GM21529 (cell line): ENCODE measurements at regions not wholly inside any gene's neighbourhood (a gene's known extent, or its start where the extent isn't known, plus 50 kb on each side); places are given as distances from the start of the nearest gene placed in this dataset.
"Not testable (repeated sequence)": the region's sequence is repeated elsewhere in the genome, so short reads cannot be mapped to it uniquely, and the experiment has no call there.

Source experiments
- ATAC-seq: cut with Tn5 transposase; IDR thresholded peaks from one replicate; pipeline ENCODE4 v1.9.1; 2021; ENCODE audit not compliant: unreplicated experiment

- no peak for ATAC-seq
Measured at GRCh38 chr2:64250751-64251423, 106.7 kb upstream of the PELI1 start.

GRCh38 chr2:64251497-64252250 is 107.5 kb upstream of the PELI1 start:
- no peak for ATAC-seq

- ATAC-seq = not testable (repeated sequence)
Measured at GRCh38 chr2:64252251-64252978, 108.2 kb upstream of the PELI1 start.

GRCh38 chr2:64253421-64253820 is 109.2 kb upstream of the PELI1 start:
- not testable (repeated sequence) for ATAC-seq

GRCh38 chr2:64258566-64258965 is 114.3 kb upstream of the PELI1 start:
- ATAC-seq = no peak

- ATAC-seq = no peak
Measured at GRCh38 chr2:64259312-64259711, 115.1 kb upstream of the PELI1 start.

- peak; percentile 2 for ATAC-seq
Measured at GRCh38 chr2:64260093-64260803, 116.0 kb upstream of the PELI1 start.

GRCh38 chr2:64260817-64261216 is 116.6 kb upstream of the PELI1 start:
- ATAC-seq = peak; percentile 96

- ATAC-seq = no peak
Measured at GRCh38 chr2:64262071-64262470, 117.9 kb upstream of the PELI1 start.

- ATAC-seq = no peak
Measured at GRCh38 chr2:64262816-64263215, 118.6 kb upstream of the PELI1 start.

- ATAC-seq = no peak
Measured at GRCh38 chr2:64263315-64263714, 119.1 kb upstream of the PELI1 start.

- ATAC-seq = no peak
Measured at GRCh38 chr2:64267699-64268098, 123.5 kb upstream of the PELI1 start.

- ATAC-seq = no peak
Measured at GRCh38 chr2:64268330-64269048, 124.3 kb upstream of the PELI1 start.

- no peak for ATAC-seq
Measured at GRCh38 chr2:64273524-64274398, 129.5 kb upstream of the PELI1 start.

- ATAC-seq = no peak
Measured at GRCh38 chr2:64274399-64275173, 130.4 kb upstream of the PELI1 start.

GRCh38 chr2:64275174-64275466 is 130.9 kb upstream of the PELI1 start:
- no peak for ATAC-seq

GRCh38 chr2:64276417-64277095 is 132.3 kb upstream of the PELI1 start:
- ATAC-seq = no peak

GRCh38 chr2:64277101-64277849 is 133.1 kb upstream of the PELI1 start:
- ATAC-seq = no peak
